ENCODE measurements at regions not wholly inside any gene's neighbourhood (a gene's known extent, or its start where the extent isn't known, plus 50 kb on each side); places are given as distances from the start of the nearest gene placed in this dataset.
"Not testable (repeated sequence)": the region's sequence is repeated elsewhere in the genome, so short reads cannot be mapped to it uniquely, and the experiment has no call there.

DNA sequence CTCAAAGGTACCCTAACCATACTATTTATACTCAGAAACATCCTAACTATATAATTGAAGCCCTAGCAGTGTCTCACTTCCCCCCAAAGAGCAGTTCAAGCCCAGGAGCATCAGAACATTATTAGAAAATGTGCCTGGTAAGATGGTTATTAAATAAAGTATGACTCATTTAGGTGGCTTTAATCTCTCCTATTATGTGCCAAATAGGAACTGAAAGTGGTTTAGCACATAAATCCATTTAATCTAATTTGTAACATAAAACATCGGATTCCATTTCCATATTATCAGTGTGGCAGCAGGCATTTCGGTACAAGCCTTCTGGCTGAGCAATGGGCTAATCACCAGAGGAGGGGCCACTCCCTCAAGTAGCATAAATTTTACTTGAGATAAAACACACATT, 395.2 kb upstream of the TMTC1 start:
- TF ChIP-seq, protein P1, sequence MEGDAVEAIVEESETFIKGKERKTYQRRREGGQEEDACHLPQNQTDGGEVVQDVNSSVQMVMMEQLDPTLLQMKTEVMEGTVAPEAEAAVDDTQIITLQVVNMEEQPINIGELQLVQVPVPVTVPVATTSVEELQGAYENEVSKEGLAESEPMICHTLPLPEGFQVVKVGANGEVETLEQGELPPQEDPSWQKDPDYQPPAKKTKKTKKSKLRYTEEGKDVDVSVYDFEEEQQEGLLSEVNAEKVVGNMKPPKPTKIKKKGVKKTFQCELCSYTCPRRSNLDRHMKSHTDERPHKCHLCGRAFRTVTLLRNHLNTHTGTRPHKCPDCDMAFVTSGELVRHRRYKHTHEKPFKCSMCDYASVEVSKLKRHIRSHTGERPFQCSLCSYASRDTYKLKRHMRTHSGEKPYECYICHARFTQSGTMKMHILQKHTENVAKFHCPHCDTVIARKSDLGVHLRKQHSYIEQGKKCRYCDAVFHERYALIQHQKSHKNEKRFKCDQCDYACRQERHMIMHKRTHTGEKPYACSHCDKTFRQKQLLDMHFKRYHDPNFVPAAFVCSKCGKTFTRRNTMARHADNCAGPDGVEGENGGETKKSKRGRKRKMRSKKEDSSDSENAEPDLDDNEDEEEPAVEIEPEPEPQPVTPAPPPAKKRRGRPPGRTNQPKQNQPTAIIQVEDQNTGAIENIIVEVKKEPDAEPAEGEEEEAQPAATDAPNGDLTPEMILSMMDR (IDR thresholded peaks at IDR 0.05; ENCODE audit: low read depth, low read length), result no peak
- DNase-seq (ENCODE audit: extremely low read depth, low read depth), result no peak

DNA sequence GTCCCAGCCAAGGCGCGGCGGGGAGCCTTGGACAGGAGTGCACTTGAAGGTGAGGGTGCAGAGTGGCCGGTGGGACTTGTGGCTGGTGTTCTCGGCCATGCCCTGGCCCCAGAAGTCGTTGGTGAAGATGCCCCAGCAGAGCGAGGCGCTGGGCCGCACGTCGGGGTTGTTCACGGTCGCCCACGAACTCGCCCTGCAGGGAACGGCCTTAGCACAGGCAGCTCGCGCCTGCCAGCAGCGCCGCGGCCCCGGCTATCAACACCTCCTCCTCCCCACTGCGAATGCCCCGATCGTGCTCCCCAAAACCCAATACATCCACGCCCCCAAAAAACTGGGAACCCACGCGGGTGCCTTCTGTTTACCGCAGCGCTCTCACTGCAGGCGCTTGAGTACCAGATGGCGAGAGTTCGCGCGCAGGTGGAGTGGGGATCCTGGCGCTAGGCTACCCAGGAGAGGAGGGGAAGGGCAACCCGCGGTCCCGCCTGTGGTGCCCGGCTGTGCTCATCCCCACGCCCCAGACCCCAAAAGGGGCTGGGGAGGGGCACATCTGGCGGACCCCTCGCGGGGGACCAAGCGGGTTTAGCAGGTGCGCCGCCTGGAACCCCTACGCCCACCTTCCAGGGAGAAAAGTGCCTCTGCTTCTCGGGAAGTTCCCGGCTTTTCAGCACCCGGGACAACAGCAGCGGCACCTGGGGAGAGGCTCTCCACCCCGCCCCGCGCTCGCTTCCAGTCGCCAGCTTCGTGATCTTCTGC, 386.3 kb upstream of the TMTC1 start:
- no peak for DNase-seq (ENCODE audit: extremely low read depth, low read depth)

DNA sequence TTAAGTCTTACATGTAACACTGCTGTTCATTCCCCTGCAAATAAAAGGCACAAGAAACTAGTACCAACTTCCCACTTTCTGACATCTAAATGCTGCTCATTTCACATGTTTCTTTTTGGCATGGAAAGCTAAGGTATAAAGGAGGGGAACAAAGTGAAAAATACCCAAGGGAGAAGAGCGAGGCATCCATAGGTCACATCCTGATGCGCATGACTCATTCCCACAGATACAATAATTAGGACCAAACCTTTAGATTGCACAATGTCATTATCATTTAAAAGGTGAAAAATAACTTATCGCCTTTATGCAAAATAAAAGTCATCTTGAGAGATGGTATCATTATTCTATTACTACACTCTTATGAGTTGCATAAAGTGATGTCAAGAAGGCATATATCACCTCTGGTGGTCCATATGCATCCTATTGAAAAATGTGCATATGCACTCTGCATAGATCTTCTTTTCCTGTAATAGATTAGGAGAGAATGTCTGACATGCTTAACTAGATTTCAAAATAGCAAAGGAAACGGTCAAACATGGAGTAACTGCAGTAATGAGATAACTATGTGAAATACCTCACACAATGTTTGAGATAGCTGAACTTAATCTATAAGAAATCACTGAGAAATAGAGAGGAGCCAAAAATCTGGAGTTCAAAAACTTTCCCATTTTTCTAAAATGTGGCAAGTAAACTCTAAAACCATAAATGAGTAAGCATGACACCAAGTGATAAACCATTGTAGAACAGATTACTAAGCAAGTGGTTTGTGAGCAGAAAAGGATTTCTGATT, 382.5 kb upstream of the TMTC1 start:
- TF ChIP-seq, protein P1 (IDR thresholded peaks at IDR 0.05; ENCODE audit: low read depth, low read length), result no peak
- DNase-seq (ENCODE audit: extremely low read depth, low read depth), result no peak

More for the DNA sequence above, 386.3 kb upstream of the TMTC1 start:
- TF ChIP-seq, protein P1 (IDR thresholded peaks at IDR 0.05; ENCODE audit: low read depth, low read length), result no peak

DNA sequence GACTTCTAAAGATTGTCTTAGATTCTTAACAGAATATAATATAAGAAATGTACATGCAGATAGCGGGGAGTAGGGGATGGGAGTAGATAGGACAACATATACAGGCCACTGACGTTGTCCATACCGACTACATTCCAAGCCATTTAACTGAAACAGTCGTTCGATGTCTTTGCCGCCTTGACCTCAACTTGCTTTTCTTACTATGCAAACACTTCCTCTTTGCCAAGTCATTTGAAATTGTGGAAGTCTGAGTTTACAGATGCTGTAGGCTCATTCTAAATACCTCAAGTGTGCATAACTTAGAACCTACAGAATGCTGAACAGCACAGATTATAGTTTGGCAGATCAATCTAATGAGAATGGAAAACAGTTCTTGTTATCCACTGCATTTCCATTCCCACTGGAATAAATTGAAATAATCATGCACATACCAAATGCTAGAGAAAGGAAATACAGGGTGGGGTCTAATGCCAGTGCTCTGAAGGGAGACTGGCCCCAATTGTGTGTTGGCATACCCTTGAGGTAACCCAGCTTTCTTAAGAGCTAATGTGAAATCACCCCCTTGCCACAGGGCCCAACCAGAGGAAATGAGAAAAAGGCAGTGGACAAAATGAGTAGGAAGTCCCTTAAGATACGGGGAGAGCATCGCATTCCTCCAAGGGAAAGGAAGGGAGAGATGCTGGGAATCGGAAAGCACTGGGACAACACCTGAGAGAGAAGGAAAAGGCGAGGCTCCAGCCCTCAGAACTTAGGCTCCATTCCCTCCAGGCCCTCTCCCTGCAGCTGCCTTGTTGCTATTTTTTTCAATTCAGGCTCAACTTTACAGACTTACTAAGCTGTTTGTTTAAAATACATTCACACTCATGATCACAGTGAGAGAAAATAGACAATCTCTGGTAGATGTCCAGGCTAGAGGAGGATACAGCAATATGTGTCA, 380.9 kb upstream of the TMTC1 start:
- DNase-seq (ENCODE audit: extremely low read depth, low read depth), result no peak
- TF ChIP-seq, protein P1 (IDR thresholded peaks at IDR 0.05; ENCODE audit: low read depth, low read length), result no peak

DNA sequence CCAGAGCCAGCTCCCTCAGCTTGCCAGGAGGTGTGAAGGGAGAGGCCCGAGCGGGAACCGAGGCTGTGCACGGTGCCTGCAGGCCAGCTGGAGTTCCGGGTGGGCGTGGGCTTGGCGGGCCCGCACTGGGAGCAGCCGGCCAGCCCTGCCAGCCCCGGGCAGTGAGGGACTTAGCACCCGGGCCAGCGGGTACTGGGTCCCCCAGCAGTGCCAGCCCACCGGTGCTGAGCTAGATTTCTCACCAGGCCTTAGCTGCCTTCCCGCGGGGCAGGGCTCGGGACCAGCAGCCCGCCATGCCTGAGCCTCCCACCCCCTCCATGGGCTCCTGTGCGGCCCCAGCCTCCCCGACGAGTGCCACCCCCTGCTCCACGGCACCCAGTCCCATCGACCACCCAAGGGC, 373.1 kb upstream of the TMTC1 start:
- not testable (repeated sequence) for DNase-seq (ENCODE audit: extremely low read depth, low read depth)

DNA sequence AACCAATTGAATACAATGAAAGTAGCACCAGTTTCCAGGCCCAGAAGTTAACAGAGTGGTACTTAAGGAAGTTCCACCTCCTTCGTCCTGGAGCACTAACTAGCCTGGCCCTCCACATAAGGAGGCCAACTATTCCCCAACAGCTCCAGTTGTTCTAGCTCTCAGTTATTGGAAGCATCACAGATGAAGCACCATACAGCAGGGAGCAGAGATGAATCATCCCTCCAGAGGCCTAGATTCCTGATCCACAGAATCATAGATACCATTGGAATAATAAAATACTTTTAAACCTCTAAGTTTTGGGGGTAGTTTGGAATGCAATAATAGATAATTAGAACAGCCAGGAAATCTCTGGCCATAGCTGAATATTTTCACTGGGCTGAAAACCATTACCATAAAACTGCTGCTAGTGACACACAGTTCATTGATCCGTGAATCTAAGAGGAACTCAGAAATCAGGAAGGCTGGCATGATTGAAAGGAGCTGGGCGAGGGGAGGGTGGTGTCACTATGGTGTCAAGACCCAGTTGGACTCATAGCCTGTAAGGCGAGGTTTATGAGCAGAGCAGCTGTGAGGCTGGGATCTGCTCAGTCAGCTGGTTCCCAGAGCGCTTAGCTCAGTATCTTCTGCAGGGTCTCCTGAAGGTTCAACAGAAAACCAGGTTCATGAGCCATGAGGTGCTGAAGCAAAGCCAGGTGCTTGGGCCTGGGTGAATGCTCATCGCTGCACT, 371.4 kb upstream of the TMTC1 start:
- DNase-seq (ENCODE audit: extremely low read depth, low read depth), result no peak
- TF ChIP-seq, protein P1 (IDR thresholded peaks at IDR 0.05; ENCODE audit: low read depth, low read length), result no peak

DNA sequence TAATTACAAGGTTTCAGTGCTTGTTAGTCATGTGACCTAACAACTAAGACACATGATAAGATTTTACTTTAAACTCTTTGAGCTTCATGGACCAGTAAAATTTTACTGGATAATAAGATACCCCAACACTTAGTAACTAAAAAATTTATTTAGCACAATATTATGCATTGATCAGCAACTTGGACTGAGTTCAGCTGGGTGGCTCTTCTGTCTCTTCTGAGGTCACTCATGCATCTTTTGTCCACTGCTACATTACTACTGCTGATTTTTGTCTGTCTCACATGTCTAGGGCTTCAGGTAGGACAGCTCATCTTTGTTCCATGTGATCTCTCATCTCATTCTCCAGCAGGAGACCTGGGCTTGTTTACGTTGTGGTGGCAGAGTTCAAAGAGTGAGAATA, 370.2 kb upstream of the TMTC1 start:
- TF ChIP-seq, protein P1 (IDR thresholded peaks at IDR 0.05; ENCODE audit: low read depth, low read length), result no peak
- no peak for DNase-seq (ENCODE audit: extremely low read depth, low read depth)

Data from AG09319 (cell line).